ENCODE measurements at regions not wholly inside any gene's neighbourhood (a gene's known extent, or its start where the extent isn't known, plus 50 kb on each side); places are given as distances from the start of the nearest gene placed in this dataset.
"Not testable (repeated sequence)": the region's sequence is repeated elsewhere in the genome, so short reads cannot be mapped to it uniquely, and the experiment has no call there.

DNA sequence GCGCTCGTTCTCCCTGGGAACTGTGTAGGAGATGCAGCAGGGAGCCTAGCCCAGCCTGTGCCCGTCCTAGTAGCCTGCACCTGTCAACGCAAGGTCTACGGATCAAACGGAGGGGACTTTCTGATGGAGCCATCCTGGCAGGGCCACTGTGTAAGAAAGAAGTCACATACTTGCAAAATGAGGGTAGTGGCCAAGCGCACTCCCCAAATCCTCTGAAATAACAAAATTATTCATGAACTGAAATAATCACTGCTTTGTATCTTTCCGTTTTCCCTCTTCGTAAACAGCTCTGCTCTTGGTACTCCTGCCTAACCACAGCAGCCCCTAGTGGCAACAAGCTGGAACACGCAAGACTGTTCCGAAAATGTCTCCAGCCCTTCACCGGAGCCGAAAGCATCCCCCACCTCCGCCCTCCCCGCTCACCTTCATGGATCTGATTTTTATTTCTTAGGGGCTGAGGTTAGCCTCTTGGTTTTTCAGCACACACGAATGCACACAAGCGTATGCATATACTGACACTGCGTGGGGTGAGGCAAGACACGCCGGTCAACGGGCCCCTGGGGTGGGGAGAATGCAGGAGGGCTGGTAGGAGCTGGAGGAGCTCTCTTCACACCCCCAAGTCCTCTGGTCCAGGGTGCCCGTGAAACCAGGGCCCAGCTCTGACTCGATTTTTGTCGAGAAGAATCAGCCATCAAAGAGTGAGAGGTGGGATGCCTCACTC is 100.8 kb downstream of the ABCC12 start:
- DNase-seq: peak; percentile 26

DNA sequence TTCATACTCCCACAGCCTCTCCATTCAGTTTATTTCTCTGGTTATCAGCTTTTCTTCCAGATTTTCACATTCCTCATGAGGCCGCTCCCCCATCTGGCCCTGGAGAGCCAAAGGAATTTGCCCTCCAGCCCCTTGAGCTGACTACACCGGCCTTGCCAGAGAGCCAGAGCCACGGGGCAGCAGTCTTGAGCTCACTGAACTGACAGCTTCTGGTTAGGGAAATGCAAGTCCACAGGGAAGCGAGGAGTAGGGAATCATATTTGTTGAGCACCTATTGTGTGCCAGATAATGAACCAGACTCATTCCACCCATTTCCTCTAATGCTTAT is 102.4 kb downstream of the ABCC12 start:
- DNase-seq: no peak

- no peak for DNase-seq
Observed at GRCh38 chr16:48052731-48053417, 102.9 kb downstream of the ABCC12 start.

DNA sequence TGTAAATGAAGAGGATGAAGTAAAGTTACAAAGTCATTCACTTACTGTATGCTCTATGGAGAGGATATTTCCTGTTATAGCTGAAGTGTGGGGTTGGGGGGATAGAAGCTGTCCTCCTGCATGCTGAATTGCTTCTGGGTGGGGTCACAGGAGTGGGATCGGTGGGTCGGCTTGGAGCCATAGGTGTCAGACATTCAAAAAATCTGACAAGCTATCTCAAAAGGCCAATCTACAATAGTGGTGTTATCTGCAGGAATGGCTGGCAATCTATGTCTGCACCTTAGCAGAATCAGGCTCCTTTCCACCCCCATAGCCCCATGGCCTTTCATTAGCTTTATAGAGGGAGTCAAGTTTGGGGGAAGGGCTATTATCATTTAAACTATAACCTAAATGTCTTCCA is 104.9 kb downstream of the ABCC12 start:
- no peak for DNase-seq

GRCh38 chr16:48049847-48050246 is 105.9 kb downstream of the ABCC12 start:
- no peak for DNase-seq

GRCh38 chr16:48047720-48048119 is 108.1 kb downstream of the ABCC12 start:
- no peak for DNase-seq

- no peak for DNase-seq
Observed at GRCh38 chr16:48047241-48047640, 108.6 kb downstream of the ABCC12 start.

DNA sequence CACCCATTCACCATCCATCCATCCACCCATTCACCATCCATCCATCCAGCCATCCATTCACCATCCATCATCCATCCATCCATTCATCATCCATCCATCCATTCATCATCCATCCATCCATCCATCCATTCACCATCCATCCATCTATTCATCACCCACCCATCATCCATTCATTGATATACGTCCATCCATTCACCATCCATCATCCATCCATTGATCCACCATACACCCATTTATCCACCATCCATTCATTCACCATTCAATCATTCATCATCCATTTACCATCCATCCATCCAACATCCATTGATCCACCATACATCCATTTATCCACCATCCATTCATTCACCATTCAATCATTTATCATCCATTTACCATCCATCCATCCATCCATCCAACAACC is 111.7 kb downstream of the ABCC12 start:
- DNase-seq: no peak

DNA sequence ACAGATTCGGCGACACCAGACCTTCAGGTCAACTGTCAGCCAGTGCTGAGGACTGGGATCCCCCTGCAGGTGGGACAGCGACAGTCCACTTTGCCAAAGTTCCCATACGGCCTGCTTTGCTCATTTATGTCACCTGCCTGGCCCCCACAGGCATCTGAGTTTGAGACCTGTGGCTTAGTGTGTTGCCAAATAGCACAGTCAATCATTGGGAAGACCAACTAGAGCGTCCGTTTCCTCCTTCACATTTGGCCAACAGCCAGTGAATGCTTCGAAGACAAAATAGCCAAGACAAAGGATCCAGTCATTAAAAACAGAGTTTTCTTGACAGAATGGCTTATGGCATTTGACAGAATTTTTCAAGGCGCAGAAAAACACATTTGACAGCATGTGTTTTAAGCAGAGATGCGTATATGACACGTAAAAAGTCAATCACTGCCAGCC is 113.8 kb downstream of the ABCC12 start:
- DNase-seq: no peak

DNA sequence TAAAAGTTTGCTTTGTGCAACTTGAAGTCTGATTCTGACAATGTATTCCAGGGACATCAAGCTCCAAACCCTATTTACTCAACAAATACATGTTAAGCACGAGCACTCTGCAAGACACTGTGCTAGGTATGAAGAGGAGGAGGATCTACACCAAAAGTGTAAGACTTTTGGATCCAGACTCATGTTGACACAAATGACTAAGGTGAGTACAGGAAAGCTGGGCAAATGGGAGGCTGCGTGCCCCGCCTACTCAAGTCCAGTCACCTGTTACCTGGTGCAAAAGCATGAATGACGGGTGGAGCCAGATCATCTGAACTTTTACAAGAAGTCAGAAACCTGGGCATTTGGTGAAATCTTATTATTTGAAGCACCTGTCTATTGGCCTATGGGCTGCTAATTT is 120.7 kb downstream of the ABCC12 start:
- no peak for DNase-seq

DNA sequence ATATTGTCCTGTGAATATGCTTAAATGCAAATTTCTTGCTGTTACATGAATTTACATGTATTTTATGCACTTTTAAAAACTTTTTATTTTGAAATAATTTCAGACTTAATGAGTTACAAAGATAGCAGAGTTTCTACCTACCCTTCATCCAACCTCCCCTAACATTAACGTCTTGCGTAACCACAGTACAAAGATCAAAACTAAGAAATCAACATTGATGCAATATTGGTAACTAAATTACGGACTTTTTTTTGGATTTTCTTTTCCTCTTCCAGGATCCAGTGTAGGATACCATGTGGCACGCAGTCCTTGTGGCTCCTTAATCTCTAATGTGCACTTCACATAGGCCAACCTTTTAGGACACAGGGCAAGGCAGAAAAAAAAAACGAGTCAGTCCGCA is 124.9 kb downstream of the ABCC12 start:
- DNase-seq: no peak

- no peak for DNase-seq
Observed at GRCh38 chr16:48029768-48030167, 126.0 kb downstream of the ABCC12 start.

- no peak for DNase-seq
Observed at GRCh38 chr16:48025359-48025758, 130.4 kb downstream of the ABCC12 start.

- no peak for DNase-seq
Observed at GRCh38 chr16:48024042-48024441, 131.8 kb downstream of the ABCC12 start.

GRCh38 chr16:48022496-48022895 is 133.3 kb downstream of the ABCC12 start:
- DNase-seq: no peak

- DNase-seq: not testable (repeated sequence)
Observed at GRCh38 chr16:48020617-48021016, 135.2 kb downstream of the ABCC12 start.

DNA sequence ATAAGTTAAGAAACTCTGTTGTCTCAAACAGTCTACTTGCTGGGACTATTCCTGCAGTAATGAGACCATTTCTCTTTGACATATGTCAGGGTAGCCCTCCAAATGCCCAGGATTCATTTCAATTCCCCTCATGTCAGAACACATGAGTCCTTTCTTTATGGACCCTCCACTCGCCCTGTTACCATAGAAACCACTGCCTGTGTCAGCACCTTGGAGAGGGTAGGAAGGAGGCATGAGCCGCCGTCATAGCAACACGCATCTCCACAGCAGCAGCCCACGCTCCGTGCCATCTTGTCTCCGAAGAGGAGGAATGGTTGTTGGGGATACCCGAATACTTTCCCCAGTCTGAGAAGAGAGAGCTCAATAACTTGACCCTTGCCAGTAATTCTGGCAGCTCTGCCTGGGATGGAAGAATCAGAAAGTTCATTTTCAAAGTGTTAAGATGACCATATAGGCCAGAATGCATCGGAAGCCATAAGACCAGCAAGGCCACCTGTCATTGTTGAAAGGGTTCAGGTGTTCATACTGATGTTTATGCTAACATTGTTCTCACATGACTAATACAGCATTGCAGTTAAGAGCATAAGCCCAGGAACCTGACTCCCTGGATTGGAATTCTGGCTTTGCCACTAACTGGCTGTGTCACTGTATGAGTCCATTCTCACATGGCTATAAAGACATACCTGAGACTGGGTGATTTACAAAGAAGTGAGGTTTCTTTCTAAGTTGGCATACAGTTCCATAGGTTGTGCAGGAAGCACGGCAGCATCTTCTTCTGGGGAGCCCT is 141.3 kb downstream of the ABCC12 start:
- DNase-seq: no peak

- no peak for DNase-seq
Observed at GRCh38 chr16:48013491-48013901, 142.3 kb downstream of the ABCC12 start.

DNA sequence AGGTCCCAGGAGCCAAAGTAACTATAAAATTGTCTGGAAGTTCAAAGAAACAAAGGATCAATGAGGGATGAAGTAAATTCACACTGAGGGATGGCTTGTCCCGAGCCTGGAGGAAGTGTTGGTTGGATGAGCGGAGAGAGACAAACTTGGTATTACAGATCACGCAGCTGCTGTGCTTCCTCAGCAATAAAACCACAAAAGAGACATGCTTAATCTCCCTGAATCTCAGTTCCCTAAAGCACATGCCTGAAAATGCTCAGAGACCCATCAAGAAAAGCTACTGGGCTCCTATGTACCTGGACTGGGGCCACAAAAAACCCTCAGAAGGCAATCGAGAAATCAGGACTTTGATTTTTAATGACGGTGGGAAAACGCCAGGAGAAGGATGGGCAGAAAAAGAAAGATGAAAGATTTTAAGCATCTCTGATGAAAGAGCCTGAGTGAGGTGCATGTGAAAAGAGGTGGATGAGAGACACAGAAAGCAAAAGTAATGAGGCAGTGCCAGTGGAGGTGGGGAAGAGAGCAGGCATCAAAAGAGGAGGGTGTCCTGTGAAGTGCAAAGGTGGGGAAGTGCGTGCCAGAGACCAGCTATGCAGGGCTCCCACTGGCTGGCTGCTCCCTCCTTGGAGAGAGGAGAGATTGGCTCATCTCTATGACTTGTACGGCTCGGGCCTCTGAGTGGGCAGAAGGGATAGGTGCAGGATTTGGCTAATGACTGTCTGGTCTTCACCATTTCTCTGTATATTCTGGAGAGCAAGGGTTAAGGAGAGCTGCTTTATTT is 143.7 kb downstream of the ABCC12 start:
- DNase-seq: no peak

DNA sequence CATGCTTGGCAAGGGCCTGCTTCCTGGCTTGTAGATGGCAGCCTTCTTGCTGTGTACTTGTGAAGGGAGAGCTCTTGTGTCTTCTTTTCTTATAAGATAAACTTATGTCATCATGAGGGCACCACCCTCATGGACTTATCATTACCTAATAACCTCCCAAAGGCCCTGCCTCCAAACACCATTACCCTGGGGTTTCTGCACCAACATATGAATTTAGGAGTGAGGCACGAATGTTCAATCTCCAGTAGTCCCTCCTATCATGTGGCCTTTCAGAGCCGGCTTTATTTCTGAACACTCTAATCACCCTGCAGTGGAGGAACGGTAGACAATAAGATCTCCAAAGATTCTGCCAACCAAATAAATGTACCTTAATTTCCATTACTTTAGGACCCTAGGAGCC is 144.3 kb downstream of the ABCC12 start:
- no peak for DNase-seq

- DNase-seq: no peak
Observed at GRCh38 chr16:48008011-48008525, 147.7 kb downstream of the ABCC12 start.

- DNase-seq: no peak
Observed at GRCh38 chr16:48004141-48004695, 151.6 kb downstream of the ABCC12 start.
